DND-41 (cell line): ENCODE measurements at regions not wholly inside any gene's neighbourhood (a gene's known extent, or its start where the extent isn't known, plus 50 kb on each side); places are given as distances from the start of the nearest gene placed in this dataset.
A peak's percentile ranks its signal among the peaks of the same experiment; 100 is the strongest.

Experiments used
- ATAC-seq: fragments of 200-7000 bp; cut with Tn5 transposase; 3 replicates; pipeline ENCODE4 v1.9.1; 2021; ENCODE audit warnings: low read depth; ENCODE audit not compliant: insufficient read depth
- DNase-seq: peaks from one replicate; pipeline ENCODE4 v3.0.0-alpha.2; 2020
- H2AFZ ChIP-seq: 2 replicates; pipeline ENCODE4 v1.6.0; 2012; ENCODE audit warnings: low read depth, low read length
- H3K27ac ChIP-seq: 2 replicates; pipeline ENCODE4 v1.5.1; 2012; ENCODE audit warnings: low read length, inconsistent platforms
- H3K27me3 ChIP-seq: fragments of 200-600 bp; sonication (generic); 2 replicates; pipeline ENCODE4 v1.6.0; 2012; ENCODE audit warnings: low read length, mild to moderate bottlenecking, inconsistent platforms; ENCODE audit not compliant: insufficient read depth, poor library complexity
- H3K36me3 ChIP-seq: 2 replicates; pipeline ENCODE4 v1.5.1; 2012; ENCODE audit warnings: low read length, inconsistent platforms; ENCODE audit not compliant: insufficient read depth
- H3K4me1 ChIP-seq: 2 replicates; pipeline ENCODE4 v1.5.1; 2012; ENCODE audit warnings: mild to moderate bottlenecking, low read length; ENCODE audit not compliant: insufficient read depth
- H3K4me2 ChIP-seq: 2 replicates; pipeline ENCODE4 v1.6.0; 2012; ENCODE audit warnings: mild to moderate bottlenecking, moderate library complexity, low read length, inconsistent platforms; ENCODE audit not compliant: insufficient read depth
- H3K4me3 ChIP-seq, 2 experiments: fragments of 200-600 bp in 1 of 2; shearing (Covaris generic) in 1 of 2; 2 replicates each; pipeline ENCODE4 v1.5.1; 2012 to 2016; ENCODE audit warnings: inconsistent platforms in 2 of 2, low read length in 2 of 2, mild to moderate bottlenecking in 2 of 2, low read depth in 1 of 2, moderate library complexity in 1 of 2
- H3K79me2 ChIP-seq: 2 replicates; pipeline ENCODE4 v1.6.0; 2012; ENCODE audit warnings: low read length, inconsistent platforms; ENCODE audit not compliant: insufficient read depth
- H3K9ac ChIP-seq: 2 replicates; pipeline ENCODE4 v1.6.0; 2012; ENCODE audit warnings: low read depth, mild to moderate bottlenecking, inconsistent platforms, low read length, moderate library complexity
- H3K9me3 ChIP-seq: 2 replicates; pipeline ENCODE4 v1.5.1; 2012; ENCODE audit warnings: low read length, moderate library complexity, mild to moderate bottlenecking, inconsistent platforms; ENCODE audit not compliant: insufficient read depth, severe bottlenecking
- H4K20me1 ChIP-seq: 2 replicates; pipeline ENCODE4 v1.6.0; 2012; ENCODE audit warnings: low read length; ENCODE audit not compliant: insufficient read depth
- CTCF ChIP-seq: IDR thresholded peaks from 2 replicates; pipeline ENCODE4 v1.5.1; 2012; ENCODE audit warnings: borderline replicate concordance, low read length, moderate library complexity, mild to moderate bottlenecking; ENCODE audit not compliant: poor library complexity, severe bottlenecking; ENCODE audit errors: extremely low read depth
- EZH2 ChIP-seq: IDR thresholded peaks from 3 replicates; pipeline ENCODE4 v1.6.1; 2012; ENCODE audit warnings: borderline replicate concordance, low read depth, mild to moderate bottlenecking, moderate library complexity, low read length, inconsistent platforms; ENCODE audit not compliant: severe bottlenecking

- H3K4me2 ChIP-seq: no peak overlapping the region
- TF ChIP-seq CTCF: no peak
- TF ChIP-seq EZH2: no peak
- no peaks in the 10 kb centered on the region for H3K36me3 ChIP-seq
- H4K20me1 ChIP-seq: no peaks in the 10 kb centered on the region
- no peaks in the 10 kb centered on the region for H3K27me3 ChIP-seq
- no peaks in the 10 kb centered on the region for H3K79me2 ChIP-seq
- ATAC-seq (no peak), DNase-seq (no peak)
- no peak overlapping the region for H2AFZ ChIP-seq
- no peak overlapping the region for H3K27ac ChIP-seq
- no peak overlapping the region for H3K9ac ChIP-seq
- H3K4me1 ChIP-seq: no peaks in the 10 kb centered on the region
- no peak overlapping the region for H3K4me3 ChIP-seq
- no peaks in the 10 kb centered on the region for H3K9me3 ChIP-seq
Observed at GRCh38 chr3:83033133-83033532, 1271.7 kb upstream of the GBE1 start.

GRCh38 chr3:83023086-83023485 lies 1261.6 kb upstream of the GBE1 start:
- Histone ChIP-seq H3K79me2 (no peaks in the 10 kb centered on the region), H3K4me2 (no peak overlapping the region), H3K4me3 (no peak overlapping the region), H3K27ac (no peak overlapping the region), H4K20me1 (no peaks in the 10 kb centered on the region), H3K9ac (no peak overlapping the region), H3K36me3 (no peaks in the 10 kb centered on the region), H3K27me3 (no peaks in the 10 kb centered on the region), H3K4me1 (no peaks in the 10 kb centered on the region), H2AFZ (no peak overlapping the region), H3K9me3 (peaks cover 2% of the 10 kb centered on the region)
- DNase-seq: no peak
- no peak for ATAC-seq
- TF ChIP-seq EZH2 (no peak), CTCF (no peak)

- TF ChIP-seq EZH2 (no peak), CTCF (no peak)
- Histone ChIP-seq H3K9me3 (no peaks in the 10 kb centered on the region), H3K4me2 (no peak overlapping the region), H3K36me3 (no peaks in the 10 kb centered on the region), H3K27ac (no peak overlapping the region), H3K4me1 (no peaks in the 10 kb centered on the region), H4K20me1 (no peaks in the 10 kb centered on the region), H3K9ac (no peak overlapping the region), H2AFZ (no peak overlapping the region), H3K27me3 (no peaks in the 10 kb centered on the region), H3K79me2 (no peaks in the 10 kb centered on the region), H3K4me3 (no peak overlapping the region)
- ATAC-seq: no peak
- no peak for DNase-seq
Observed at GRCh38 chr3:83011481-83011880, 1250.0 kb upstream of the GBE1 start.

GRCh38 chr3:83003917-83004316 lies 1242.5 kb upstream of the GBE1 start:
- Histone ChIP-seq H3K9ac (peak overlapping the region; percentile 34; the same call in 1 of the 2 replicates), H3K36me3 (no peaks in the 10 kb centered on the region), H3K27me3 (no peaks in the 10 kb centered on the region), H3K4me1 (peaks cover 51% of the 10 kb centered on the region), H4K20me1 (no peaks in the 10 kb centered on the region), H3K4me3 (no peak overlapping the region), H3K27ac (peak overlapping the region; percentile 88), H3K9me3 (no peaks in the 10 kb centered on the region), H2AFZ (peak overlapping the region; percentile 66), H3K4me2 (peak overlapping the region; percentile 23), H3K79me2 (no peaks in the 10 kb centered on the region)
- TF ChIP-seq CTCF (no peak), EZH2 (no peak)
- ATAC-seq (peak; percentile 59), DNase-seq (peak; percentile 17)
